SK-N-SH treated with all-trans-retinoic acid at 6 μM for 48 hours (cell line): ENCODE measurements at regions not wholly inside any gene's neighbourhood (a gene's known extent, or its start where the extent isn't known, plus 50 kb on each side); places are given as distances from the start of the nearest gene placed in this dataset.

Source experiments
- ATAC-seq: fragments of 200-7000 bp; cut with Tn5 transposase; 3 replicates; pipeline ENCODE4 v1.9.1; 2020; ENCODE audit warnings: mild to moderate bottlenecking, moderate library complexity
- ARNTL ChIP-seq: fragments of 450-650 bp; formaldehyde crosslinking; IDR thresholded peaks from 2 replicates; pipeline ENCODE4 v1.5.0; 2020; ENCODE audit warnings: low read depth, mild to moderate bottlenecking, moderate library complexity, borderline replicate concordance
- BACH2 ChIP-seq: fragments of 250-450 bp; sonication (Bioruptor Pico); IDR thresholded peaks from 2 replicates; pipeline ENCODE4 v1.9.0; 2021; ENCODE audit warnings: mild to moderate bottlenecking, borderline replicate concordance
- CREB5 ChIP-seq: fragments of 250-450 bp; sonication (Bioruptor Pico); IDR thresholded peaks from 2 replicates; pipeline ENCODE4 v1.5.1; 2020; ENCODE audit warnings: low read depth, mild to moderate bottlenecking, moderate library complexity
- CSDC2 ChIP-seq: fragments of 250-450 bp; sonication (Bioruptor Pico); IDR thresholded peaks from 2 replicates; pipeline ENCODE4 v1.5.0; 2020; ENCODE audit warnings: mild to moderate bottlenecking, moderate library complexity
- ESRRG ChIP-seq: fragments of 250-450 bp; sonication (Bioruptor Pico); IDR thresholded peaks from 2 replicates; pipeline ENCODE4 v1.6.1; 2021; ENCODE audit warnings: mild to moderate bottlenecking
- GLIS3 ChIP-seq: fragments of 250-450 bp; sonication (Bioruptor Pico); IDR thresholded peaks from 2 replicates; pipeline ENCODE4 v1.5.0; 2020; ENCODE audit warnings: mild to moderate bottlenecking, moderate library complexity
- ISL1 ChIP-seq: fragments of 250-450 bp; sonication (Bioruptor Pico); IDR thresholded peaks from 2 replicates; pipeline ENCODE4 v2.1.2; 2022; ENCODE audit warnings: mild to moderate bottlenecking, moderate library complexity
- OSR1 ChIP-seq: fragments of 250-450 bp; sonication (Bioruptor Pico); IDR thresholded peaks from 2 replicates; pipeline ENCODE4 v1.8.0; 2022; ENCODE audit warnings: moderate library complexity, mild to moderate bottlenecking, inconsistent platforms
- PPARA ChIP-seq: fragments of 250-450 bp; sonication (Bioruptor Pico); IDR thresholded peaks from 2 replicates; pipeline ENCODE4 v1.5.0; 2020; ENCODE audit warnings: mild to moderate bottlenecking, borderline replicate concordance
- RARB ChIP-seq: fragments of 250-450 bp; sonication (Bioruptor Pico); IDR thresholded peaks from 2 replicates; pipeline ENCODE4 v1.8.0; 2021; ENCODE audit warnings: mild to moderate bottlenecking, moderate library complexity
- SNAI2 ChIP-seq: fragments of 250-450 bp; sonication (Bioruptor Pico); IDR thresholded peaks from 2 replicates; pipeline ENCODE4 v1.5.0; 2020; ENCODE audit warnings: mild to moderate bottlenecking, moderate library complexity
- TCF4 ChIP-seq: fragments of 250-450 bp; sonication (Bioruptor Pico); IDR thresholded peaks from 2 replicates; pipeline ENCODE4 v1.8.0; 2021; ENCODE audit warnings: mild to moderate bottlenecking, moderate library complexity, borderline replicate concordance
- TOX ChIP-seq: fragments of 250-450 bp; sonication (Bioruptor Pico); IDR thresholded peaks from 2 replicates; pipeline ENCODE4 v1.8.0; 2021; ENCODE audit warnings: mild to moderate bottlenecking, moderate library complexity, borderline replicate concordance
- TSHZ2 ChIP-seq: fragments of 250-450 bp; sonication (Bioruptor Pico); IDR thresholded peaks from 2 replicates; pipeline ENCODE4 v1.5.0; 2020; ENCODE audit warnings: mild to moderate bottlenecking, moderate library complexity
- ZC3H10 ChIP-seq: fragments of 250-450 bp; sonication (Bioruptor Pico); IDR thresholded peaks from 2 replicates; pipeline ENCODE4 v1.5.1; 2021; ENCODE audit warnings: mild to moderate bottlenecking, moderate library complexity
- ZFP3 ChIP-seq: fragments of 250-450 bp; sonication (Bioruptor Pico); IDR thresholded peaks from 2 replicates; pipeline ENCODE4 v1.5.0; 2020; ENCODE audit warnings: mild to moderate bottlenecking, moderate library complexity
- ZFP30 ChIP-seq: fragments of 450-650 bp; formaldehyde crosslinking; IDR thresholded peaks from 2 replicates; pipeline ENCODE4 v1.5.0; 2022; ENCODE audit warnings: mild to moderate bottlenecking, moderate library complexity
- ZNF565 ChIP-seq: fragments of 450-650 bp; formaldehyde crosslinking; conservative IDR thresholded peaks from 2 replicates; pipeline ENCODE4 v1.5.0; 2020; ENCODE audit warnings: low read depth, mild to moderate bottlenecking, moderate library complexity
- ZNF8 ChIP-seq: fragments of 450-650 bp; formaldehyde crosslinking; IDR thresholded peaks from 2 replicates; pipeline ENCODE4 v1.5.0; 2020; ENCODE audit warnings: mild to moderate bottlenecking, moderate library complexity
- TF ChIP-seq, protein P1 (sequence below): fragments of 250-450 bp; sonication (Bioruptor Pico); IDR thresholded peaks from 2 replicates; pipeline ENCODE4 v1.8.0; 2021; ENCODE audit warnings: low read depth, mild to moderate bottlenecking, moderate library complexity, borderline replicate concordance
- TF ChIP-seq, protein P2 (sequence below): fragments of 250-450 bp; sonication (Bioruptor Pico); IDR thresholded peaks from 2 replicates; pipeline ENCODE4 v1.5.1; 2021; ENCODE audit warnings: mild to moderate bottlenecking, moderate library complexity

DNA sequence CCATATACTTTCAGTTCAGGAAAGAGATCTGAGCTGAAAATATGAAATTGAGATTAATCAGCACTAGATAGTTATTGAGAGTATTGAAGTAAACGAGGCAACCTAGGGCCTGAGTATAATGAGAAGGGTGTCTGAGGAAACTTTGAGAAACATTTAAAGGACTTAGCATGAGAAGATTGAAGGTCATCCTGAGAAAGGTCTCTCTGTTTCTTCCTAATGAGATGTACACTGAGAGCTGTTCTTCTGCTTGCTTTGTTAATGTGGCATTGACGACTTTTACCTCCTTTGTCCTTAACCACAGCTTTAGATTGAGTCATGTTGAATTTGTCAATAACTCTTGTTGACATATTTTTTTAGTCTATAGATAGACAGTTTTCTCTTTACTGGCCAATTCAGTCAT, 145.1 kb upstream of the ACTBL2 start:
- TF ChIP-seq, protein P1, sequence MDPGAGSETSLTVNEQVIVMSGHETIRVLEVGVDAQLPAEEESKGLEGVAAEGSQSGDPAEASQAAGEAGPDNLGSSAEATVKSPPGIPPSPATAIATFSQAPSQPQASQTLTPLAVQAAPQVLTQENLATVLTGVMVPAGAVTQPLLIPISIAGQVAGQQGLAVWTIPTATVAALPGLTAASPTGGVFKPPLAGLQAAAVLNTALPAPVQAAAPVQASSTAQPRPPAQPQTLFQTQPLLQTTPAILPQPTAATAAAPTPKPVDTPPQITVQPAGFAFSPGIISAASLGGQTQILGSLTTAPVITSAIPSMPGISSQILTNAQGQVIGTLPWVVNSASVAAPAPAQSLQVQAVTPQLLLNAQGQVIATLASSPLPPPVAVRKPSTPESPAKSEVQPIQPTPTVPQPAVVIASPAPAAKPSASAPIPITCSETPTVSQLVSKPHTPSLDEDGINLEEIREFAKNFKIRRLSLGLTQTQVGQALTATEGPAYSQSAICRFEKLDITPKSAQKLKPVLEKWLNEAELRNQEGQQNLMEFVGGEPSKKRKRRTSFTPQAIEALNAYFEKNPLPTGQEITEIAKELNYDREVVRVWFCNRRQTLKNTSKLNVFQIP = no peak
- TF ChIP-seq ZNF565 (CRISPR knock-in tag) (no peak), TOX (CRISPR knock-in tag) (no peak), BACH2 (CRISPR knock-in tag) (no peak), ZC3H10 (CRISPR knock-in tag) (no peak), GLIS3 (CRISPR knock-in tag) (no peak), CSDC2 (CRISPR knock-in tag) (no peak), ESRRG (CRISPR knock-in tag) (no peak)

DNA sequence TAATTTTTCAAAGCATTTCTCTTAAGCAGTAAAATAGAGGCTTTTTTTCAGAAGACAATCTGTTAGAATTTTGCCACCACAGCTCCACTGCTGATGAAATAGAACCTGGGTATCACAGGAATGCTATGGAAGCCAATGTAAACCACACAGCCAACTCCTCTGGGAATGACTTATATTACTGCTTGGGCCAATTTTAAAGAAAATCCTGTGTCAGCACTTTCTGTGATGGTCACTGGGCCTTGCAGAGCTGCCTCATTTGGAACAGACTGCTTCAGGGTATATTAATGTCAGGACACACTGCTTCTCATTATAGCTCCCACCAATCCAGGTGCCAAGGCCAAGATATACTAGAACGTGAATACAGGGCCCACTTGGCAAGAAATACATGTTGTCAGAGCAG, 144.1 kb upstream of the ACTBL2 start:
- no peak for ATAC-seq
- TF ChIP-seq ZFP30 (CRISPR knock-in tag) (no peak), ESRRG (CRISPR knock-in tag) (no peak), SNAI2 (CRISPR knock-in tag) (no peak), PPARA (CRISPR knock-in tag) (no peak), ZFP3 (CRISPR knock-in tag) (no peak), ARNTL (CRISPR knock-in tag) (no peak), BACH2 (CRISPR knock-in tag) (no peak), TSHZ2 (CRISPR knock-in tag) (no peak), CREB5 (CRISPR knock-in tag) (no peak), ZC3H10 (CRISPR knock-in tag) (no peak), TCF4 (CRISPR knock-in tag) (no peak), OSR1 (CRISPR knock-in tag) (no peak), ZNF8 (no peak), ISL1 (CRISPR knock-in tag) (no peak), RARB (CRISPR knock-in tag) (no peak)
- TF ChIP-seq, protein P1 = no peak

More for the DNA sequence above, 145.1 kb upstream of the ACTBL2 start:
- ATAC-seq = no peak

DNA sequence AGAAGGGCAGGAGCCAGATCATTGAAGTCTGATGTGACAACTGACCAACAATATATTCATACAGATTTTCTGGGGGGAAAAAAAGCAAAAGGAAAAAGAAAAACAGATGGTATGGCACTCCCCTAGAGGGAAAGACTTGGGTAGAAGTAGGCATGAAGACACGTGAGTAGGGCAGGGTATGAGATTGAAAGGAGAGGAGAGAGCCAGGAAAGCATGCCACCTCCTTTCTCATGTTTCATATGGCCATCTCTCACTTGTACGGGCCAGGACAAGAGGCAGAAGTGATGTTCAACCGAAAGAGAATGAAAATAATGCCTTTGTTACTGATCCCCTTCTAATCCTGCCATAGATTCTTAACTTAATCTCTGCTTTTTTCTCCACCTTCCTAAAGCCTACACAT, 139.0 kb upstream of the ACTBL2 start:
- ATAC-seq = no peak
- TF ChIP-seq GLIS3 (CRISPR knock-in tag) = no peak
- TF ChIP-seq TSHZ2 (CRISPR knock-in tag) = no peak
- TF ChIP-seq ESRRG (CRISPR knock-in tag) = no peak
- no peak for TF ChIP-seq SNAI2 (CRISPR knock-in tag)
- no peak for TF ChIP-seq ZNF565 (CRISPR knock-in tag)
- TF ChIP-seq ZC3H10 (CRISPR knock-in tag) = no peak
- TF ChIP-seq PPARA (CRISPR knock-in tag) = no peak
- TF ChIP-seq, protein P2, sequence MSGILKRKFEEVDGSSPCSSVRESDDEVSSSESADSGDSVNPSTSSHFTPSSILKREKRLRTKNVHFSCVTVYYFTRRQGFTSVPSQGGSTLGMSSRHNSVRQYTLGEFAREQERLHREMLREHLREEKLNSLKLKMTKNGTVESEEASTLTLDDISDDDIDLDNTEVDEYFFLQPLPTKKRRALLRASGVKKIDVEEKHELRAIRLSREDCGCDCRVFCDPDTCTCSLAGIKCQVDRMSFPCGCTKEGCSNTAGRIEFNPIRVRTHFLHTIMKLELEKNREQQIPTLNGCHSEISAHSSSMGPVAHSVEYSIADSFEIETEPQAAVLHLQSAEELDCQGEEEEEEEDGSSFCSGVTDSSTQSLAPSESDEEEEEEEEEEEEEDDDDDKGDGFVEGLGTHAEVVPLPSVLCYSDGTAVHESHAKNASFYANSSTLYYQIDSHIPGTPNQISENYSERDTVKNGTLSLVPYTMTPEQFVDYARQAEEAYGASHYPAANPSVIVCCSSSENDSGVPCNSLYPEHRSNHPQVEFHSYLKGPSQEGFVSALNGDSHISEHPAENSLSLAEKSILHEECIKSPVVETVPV (CRISPR knock-in tag) = no peak
